ENCODE measurements at regions not wholly inside any gene's neighbourhood (a gene's known extent, or its start where the extent isn't known, plus 50 kb on each side); places are given as distances from the start of the nearest gene placed in this dataset.

DNA sequence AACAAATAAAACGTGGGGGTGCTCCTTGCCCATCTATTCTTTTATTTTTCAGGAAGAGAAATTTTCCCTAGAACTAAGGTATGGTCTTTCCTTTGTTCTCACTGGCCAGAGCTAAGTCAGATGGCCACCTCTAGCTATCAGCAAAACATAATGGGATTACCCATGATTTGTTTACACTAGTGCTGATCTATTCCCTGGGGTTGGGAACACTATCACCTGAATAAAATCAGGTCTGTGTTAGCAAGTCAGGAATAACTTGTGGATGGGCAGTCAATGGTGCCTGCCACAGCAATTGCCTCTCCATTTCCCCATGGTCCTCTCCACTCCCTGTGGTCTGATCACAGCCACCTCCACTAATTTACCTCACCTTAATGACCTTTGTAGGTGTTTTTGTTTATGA lies 181.7 kb upstream of the CADPS start:
- POLR2A ChIA-PET, result no interaction called here
- Histone ChIP-seq H3K27me3 (ENCODE audit: control insufficient read depth, insufficient read depth, low read length) (no peaks in the 10 kb centered on the region), H3K4me1 (ENCODE audit: control insufficient read depth, insufficient read depth, low read length) (no peaks in the 10 kb centered on the region), H3K36me3 (ENCODE audit: control insufficient read depth, insufficient read depth, low read length) (no peaks in the 10 kb centered on the region), H3K27ac (ENCODE audit: low read length) (no peak overlapping the region), H3K9me3 (ENCODE audit: control insufficient read depth, insufficient read depth, low read depth, low read length) (no peaks in the 10 kb centered on the region), H3K4me3 (ENCODE audit: low read depth in 2 of 2, low read length in 2 of 2) (no peak overlapping the region)
- in situ Hi-C loops (cut with HindIII; ENCODE audit: low pct_unique_long_range_greater_than_20kb, low sequenced_read_pairs) (no loop called here), intact Hi-C loops (cut with micrococcal nuclease; ENCODE audit: unreplicated experiment) (no loop called here)
- no TSS peak for BruUV-seq (replicated peaks)
- CTCF ChIA-PET, result no interaction called here
- TF ChIP-seq, protein P1, sequence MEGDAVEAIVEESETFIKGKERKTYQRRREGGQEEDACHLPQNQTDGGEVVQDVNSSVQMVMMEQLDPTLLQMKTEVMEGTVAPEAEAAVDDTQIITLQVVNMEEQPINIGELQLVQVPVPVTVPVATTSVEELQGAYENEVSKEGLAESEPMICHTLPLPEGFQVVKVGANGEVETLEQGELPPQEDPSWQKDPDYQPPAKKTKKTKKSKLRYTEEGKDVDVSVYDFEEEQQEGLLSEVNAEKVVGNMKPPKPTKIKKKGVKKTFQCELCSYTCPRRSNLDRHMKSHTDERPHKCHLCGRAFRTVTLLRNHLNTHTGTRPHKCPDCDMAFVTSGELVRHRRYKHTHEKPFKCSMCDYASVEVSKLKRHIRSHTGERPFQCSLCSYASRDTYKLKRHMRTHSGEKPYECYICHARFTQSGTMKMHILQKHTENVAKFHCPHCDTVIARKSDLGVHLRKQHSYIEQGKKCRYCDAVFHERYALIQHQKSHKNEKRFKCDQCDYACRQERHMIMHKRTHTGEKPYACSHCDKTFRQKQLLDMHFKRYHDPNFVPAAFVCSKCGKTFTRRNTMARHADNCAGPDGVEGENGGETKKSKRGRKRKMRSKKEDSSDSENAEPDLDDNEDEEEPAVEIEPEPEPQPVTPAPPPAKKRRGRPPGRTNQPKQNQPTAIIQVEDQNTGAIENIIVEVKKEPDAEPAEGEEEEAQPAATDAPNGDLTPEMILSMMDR (IDR thresholded peaks at IDR 0.05), result no peak
- TF ChIP-seq POLR2AphosphoS5 (IDR thresholded peaks at IDR 0.05; ENCODE audit: low read depth, low read length) (no peak), TCF7L2 (IDR thresholded peaks at IDR 0.05; ENCODE audit: low read depth, low read length) (no peak), SIN3A (IDR thresholded peaks at IDR 0.05; ENCODE audit: borderline replicate concordance, insufficient read depth, low read depth, low read length) (no peak)
- TF ChIP-seq, protein P2, sequence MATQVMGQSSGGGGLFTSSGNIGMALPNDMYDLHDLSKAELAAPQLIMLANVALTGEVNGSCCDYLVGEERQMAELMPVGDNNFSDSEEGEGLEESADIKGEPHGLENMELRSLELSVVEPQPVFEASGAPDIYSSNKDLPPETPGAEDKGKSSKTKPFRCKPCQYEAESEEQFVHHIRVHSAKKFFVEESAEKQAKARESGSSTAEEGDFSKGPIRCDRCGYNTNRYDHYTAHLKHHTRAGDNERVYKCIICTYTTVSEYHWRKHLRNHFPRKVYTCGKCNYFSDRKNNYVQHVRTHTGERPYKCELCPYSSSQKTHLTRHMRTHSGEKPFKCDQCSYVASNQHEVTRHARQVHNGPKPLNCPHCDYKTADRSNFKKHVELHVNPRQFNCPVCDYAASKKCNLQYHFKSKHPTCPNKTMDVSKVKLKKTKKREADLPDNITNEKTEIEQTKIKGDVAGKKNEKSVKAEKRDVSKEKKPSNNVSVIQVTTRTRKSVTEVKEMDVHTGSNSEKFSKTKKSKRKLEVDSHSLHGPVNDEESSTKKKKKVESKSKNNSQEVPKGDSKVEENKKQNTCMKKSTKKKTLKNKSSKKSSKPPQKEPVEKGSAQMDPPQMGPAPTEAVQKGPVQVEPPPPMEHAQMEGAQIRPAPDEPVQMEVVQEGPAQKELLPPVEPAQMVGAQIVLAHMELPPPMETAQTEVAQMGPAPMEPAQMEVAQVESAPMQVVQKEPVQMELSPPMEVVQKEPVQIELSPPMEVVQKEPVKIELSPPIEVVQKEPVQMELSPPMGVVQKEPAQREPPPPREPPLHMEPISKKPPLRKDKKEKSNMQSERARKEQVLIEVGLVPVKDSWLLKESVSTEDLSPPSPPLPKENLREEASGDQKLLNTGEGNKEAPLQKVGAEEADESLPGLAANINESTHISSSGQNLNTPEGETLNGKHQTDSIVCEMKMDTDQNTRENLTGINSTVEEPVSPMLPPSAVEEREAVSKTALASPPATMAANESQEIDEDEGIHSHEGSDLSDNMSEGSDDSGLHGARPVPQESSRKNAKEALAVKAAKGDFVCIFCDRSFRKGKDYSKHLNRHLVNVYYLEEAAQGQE (IDR thresholded peaks at IDR 0.05; ENCODE audit: insufficient read depth in 1 of 2, low read depth in 2 of 2, low read length in 1 of 2), result no peak
- DNase-seq (ENCODE audit: low read depth, low spot score) (no peak), ATAC-seq (no peak)

DNA sequence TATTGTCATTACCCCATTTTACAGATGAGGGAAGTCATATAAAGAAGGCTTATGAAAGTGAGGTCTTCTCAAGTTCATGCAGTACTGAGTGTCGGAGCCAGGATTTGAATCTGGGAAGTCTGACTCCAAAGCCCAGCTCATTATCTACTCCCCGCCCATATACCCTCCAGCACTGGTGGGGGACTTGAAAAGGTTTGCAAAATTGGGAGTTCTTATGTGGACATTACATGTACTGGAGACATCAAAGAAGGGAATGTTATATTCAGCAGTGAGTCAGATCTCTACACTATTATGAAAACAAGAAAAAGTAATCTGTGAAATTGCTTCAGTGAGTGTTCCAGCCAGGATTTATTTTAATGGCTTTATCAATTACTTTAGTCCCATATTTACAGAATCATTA lies 185.2 kb upstream of the CADPS start:
- ChIA-PET POLR2A (no interaction called here), CTCF (no interaction called here)
- H3K9me3 ChIP-seq (ENCODE audit: control insufficient read depth, insufficient read depth, low read depth, low read length), result no peaks in the 10 kb centered on the region
- no peak overlapping the region for H3K4me3 ChIP-seq (ENCODE audit: low read depth in 2 of 2, low read length in 2 of 2)
- no TSS peak for BruUV-seq (replicated peaks)
- in situ Hi-C loops (cut with HindIII; ENCODE audit: low pct_unique_long_range_greater_than_20kb, low sequenced_read_pairs) (no loop called here), intact Hi-C loops (cut with micrococcal nuclease; ENCODE audit: unreplicated experiment) (no loop called here)
- no peak for DNase-seq (ENCODE audit: low read depth, low spot score)
- H3K4me1 ChIP-seq (ENCODE audit: control insufficient read depth, insufficient read depth, low read length), result no peaks in the 10 kb centered on the region
- TF ChIP-seq SIN3A (IDR thresholded peaks at IDR 0.05; ENCODE audit: borderline replicate concordance, insufficient read depth, low read depth, low read length), result no peak
- no peak for TF ChIP-seq POLR2AphosphoS5 (IDR thresholded peaks at IDR 0.05; ENCODE audit: low read depth, low read length)
- TF ChIP-seq, protein P2 (IDR thresholded peaks at IDR 0.05; ENCODE audit: insufficient read depth in 1 of 2, low read depth in 2 of 2, low read length in 1 of 2), result no peak
- no peak for TF ChIP-seq TCF7L2 (IDR thresholded peaks at IDR 0.05; ENCODE audit: low read depth, low read length)
- TF ChIP-seq, protein P1 (IDR thresholded peaks at IDR 0.05), result no peak
- no peak overlapping the region for H3K27ac ChIP-seq (ENCODE audit: low read length)
- no peaks in the 10 kb centered on the region for H3K36me3 ChIP-seq (ENCODE audit: control insufficient read depth, insufficient read depth, low read length)
- ATAC-seq, result no peak
- no peaks in the 10 kb centered on the region for H3K27me3 ChIP-seq (ENCODE audit: control insufficient read depth, insufficient read depth, low read length)

Measured in Panc1 (cell line).